ENCODE measurements at regions not wholly inside any gene's neighbourhood (a gene's known extent, or its start where the extent isn't known, plus 50 kb on each side); places are given as distances from the start of the nearest gene placed in this dataset.
"Not testable (repeated sequence)": the region's sequence is repeated elsewhere in the genome, so short reads cannot be mapped to it uniquely, and the experiment has no call there.

DNA sequence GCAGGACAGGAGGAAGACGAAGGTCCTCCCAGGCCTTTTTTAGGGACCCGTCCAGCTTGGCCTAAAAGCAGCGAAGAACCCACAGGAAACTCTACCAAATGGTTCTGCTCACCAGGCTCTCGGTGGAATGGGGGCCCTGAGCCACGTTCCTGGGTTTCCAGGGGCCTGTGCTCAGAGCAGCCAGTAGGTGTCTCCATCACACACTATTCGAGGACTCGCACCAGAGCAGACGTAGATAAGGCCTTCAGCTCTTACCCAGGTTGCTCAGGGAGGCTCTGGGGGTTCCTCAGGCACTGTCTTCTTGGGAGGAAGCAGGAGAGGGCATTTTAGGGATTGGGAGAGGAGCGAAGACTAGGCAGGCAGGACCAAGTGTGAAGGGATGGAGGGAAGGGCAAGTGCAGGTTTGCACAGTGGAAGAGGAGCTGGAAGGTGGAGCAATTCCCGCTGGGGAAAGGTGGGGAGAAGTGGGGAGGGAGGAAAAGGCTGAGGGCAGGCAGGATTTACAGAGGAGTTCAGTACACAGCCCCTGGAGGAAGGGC, 157.1 kb downstream of the RGS9 start:
- FAIRE-seq, result no peak
- TF ChIP-seq, protein P1, sequence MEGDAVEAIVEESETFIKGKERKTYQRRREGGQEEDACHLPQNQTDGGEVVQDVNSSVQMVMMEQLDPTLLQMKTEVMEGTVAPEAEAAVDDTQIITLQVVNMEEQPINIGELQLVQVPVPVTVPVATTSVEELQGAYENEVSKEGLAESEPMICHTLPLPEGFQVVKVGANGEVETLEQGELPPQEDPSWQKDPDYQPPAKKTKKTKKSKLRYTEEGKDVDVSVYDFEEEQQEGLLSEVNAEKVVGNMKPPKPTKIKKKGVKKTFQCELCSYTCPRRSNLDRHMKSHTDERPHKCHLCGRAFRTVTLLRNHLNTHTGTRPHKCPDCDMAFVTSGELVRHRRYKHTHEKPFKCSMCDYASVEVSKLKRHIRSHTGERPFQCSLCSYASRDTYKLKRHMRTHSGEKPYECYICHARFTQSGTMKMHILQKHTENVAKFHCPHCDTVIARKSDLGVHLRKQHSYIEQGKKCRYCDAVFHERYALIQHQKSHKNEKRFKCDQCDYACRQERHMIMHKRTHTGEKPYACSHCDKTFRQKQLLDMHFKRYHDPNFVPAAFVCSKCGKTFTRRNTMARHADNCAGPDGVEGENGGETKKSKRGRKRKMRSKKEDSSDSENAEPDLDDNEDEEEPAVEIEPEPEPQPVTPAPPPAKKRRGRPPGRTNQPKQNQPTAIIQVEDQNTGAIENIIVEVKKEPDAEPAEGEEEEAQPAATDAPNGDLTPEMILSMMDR (IDR thresholded peaks at IDR 0.05; ENCODE audit: insufficient read depth, missing control alignments), result peak; percentile 91
- peak; percentile 59 for DNase-seq (ENCODE audit: insufficient read length, low spot score)

DNA sequence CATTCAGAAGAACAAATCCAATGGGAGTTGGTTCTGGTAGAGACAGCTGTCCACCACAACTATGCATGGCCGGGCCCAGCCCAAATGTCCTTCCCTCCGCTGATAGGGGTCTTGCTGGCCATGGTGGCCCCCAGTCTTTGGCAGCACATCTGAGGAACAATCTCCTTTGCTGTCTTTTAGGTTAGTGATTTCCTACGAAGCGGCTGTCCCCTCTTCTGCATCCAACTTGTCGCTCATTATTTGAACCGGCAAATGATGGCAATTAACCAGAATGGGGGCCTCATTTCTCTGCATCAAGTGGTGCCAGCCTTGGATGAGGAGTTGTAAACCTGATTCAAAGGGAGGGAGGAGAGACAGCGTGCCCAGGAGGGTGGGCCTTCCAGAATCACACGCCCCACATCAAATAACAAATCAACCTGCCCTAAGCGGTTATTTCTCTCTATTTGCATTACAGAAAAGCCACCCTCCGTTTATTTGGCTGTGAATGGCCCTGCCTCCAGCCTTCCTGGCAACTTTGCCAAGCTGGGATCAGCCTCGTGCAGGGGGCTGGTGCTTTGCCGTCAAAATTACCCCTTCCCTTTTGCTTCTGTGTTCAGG, 156.5 kb downstream of the RGS9 start:
- TF ChIP-seq, protein P1 (IDR thresholded peaks at IDR 0.05; ENCODE audit: insufficient read depth, missing control alignments), result no peak
- DNase-seq (ENCODE audit: insufficient read length, low spot score) (no peak), FAIRE-seq (no peak)

DNA sequence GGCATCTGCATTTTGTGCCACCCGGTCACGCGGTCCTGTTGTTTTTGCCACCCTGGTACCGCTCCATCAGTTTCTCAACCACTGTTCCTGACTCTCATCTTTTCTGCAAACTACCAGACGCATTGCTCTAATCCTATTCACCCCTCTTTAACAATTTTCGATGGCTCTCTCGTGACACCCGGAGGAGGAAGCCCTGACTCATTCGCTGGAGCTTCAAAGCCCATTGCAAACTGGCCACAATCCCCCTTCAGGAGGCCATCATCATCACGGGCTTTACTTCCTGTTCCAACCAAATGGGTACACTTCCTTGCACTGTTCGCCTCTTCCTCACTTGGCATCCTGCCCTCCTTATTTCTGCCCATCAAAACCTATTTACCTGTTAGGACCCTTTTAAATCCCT, 155.3 kb downstream of the RGS9 start:
- FAIRE-seq, result no peak

DNA sequence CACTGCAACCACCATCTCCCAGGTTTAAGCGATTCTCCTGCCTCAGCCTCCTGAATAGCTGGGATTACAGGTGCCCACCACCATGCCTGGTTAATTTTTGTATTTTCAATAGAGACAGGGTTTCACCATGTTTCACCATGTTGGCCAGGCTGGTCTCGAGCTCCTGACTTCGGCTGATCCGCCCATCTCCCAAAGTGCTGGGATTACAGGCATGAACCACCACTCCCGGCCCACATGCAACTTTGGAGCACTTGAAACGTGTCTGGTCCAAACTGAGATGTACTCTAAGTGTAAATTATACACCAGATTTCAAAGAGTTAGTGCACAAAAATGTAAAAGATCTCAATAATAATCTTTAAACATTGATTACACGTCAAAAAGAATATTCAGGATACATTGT, 154.1 kb downstream of the RGS9 start:
- not testable (repeated sequence) for DNase-seq (ENCODE audit: insufficient read length, low spot score); FAIRE-seq

More for the DNA sequence above, 155.3 kb downstream of the RGS9 start:
- DNase-seq (ENCODE audit: insufficient read length, low spot score), result no peak
- TF ChIP-seq, protein P1 (IDR thresholded peaks at IDR 0.05; ENCODE audit: insufficient read depth, missing control alignments), result no peak

GRCh38 chr17:65290616-65291015, 153.4 kb downstream of the RGS9 start:
- FAIRE-seq, result no peak

GRCh38 chr17:65290056-65290455, 152.9 kb downstream of the RGS9 start:
- no peak for DNase-seq (ENCODE audit: insufficient read length, low spot score)
- TF ChIP-seq, protein P1 (IDR thresholded peaks at IDR 0.05; ENCODE audit: insufficient read depth, missing control alignments), result no peak
- FAIRE-seq, result no peak

More at GRCh38 chr17:65290616-65291015, 153.4 kb downstream of the RGS9 start:
- TF ChIP-seq, protein P1 (IDR thresholded peaks at IDR 0.05; ENCODE audit: insufficient read depth, missing control alignments), result no peak
- DNase-seq (ENCODE audit: insufficient read length, low spot score), result no peak

DNA sequence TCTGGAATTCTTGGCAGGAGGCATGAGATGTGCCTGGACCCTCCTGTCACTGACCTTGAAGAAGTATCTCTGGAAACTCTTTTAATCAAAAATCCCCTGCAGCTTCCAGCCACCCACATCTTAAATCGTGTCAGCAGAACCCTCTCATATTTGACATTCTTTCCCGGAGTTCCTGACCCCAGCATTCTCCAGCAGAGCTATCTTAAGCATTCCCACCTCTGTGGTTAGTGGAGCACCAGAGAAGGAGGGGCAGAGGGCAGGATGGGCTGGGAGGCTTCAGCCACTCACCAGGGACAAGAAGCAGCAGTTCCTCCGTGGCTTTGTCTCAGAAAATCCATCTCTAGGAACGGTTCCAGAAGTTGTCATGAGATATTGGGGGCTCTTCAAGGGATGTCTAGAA, 149.9 kb downstream of the RGS9 start:
- TF ChIP-seq, protein P1 (IDR thresholded peaks at IDR 0.05; ENCODE audit: insufficient read depth, missing control alignments), result no peak
- FAIRE-seq (no peak), DNase-seq (ENCODE audit: insufficient read length, low spot score) (no peak)

Data from D721Med (cell line).